H1 (cell line): ENCODE measurements at regions not wholly inside any gene's neighbourhood (a gene's known extent, or its start where the extent isn't known, plus 50 kb on each side); places are given as distances from the start of the nearest gene placed in this dataset.

Experiments
- CTCF ChIP-seq, 3 experiments: IDR thresholded peaks; 1 replicate in 2 of 3; 2 replicates in 1 of 3; pipeline versions ENCODE4 v1.5.1 to v1.6.1; 2011; ENCODE audit warnings: low read length in 3 of 3, mild to moderate bottlenecking in 3 of 3, inconsistent platforms in 2 of 3, low read depth in 1 of 3, moderate library complexity in 1 of 3; ENCODE audit not compliant: insufficient read depth in 1 of 3; ENCODE audit errors: control extremely low read depth in 1 of 3
- EP300 ChIP-seq, 2 experiments: IDR thresholded peaks; 1 replicate in 1 of 2; 2 replicates in 1 of 2; pipeline ENCODE4 v1.6.1; 2011 to 2012; ENCODE audit warnings: low read depth in 2 of 2, low read length in 2 of 2, mild to moderate bottlenecking in 2 of 2, borderline replicate concordance in 1 of 2, inconsistent platforms in 1 of 2, moderate library complexity in 1 of 2
- RAD21 ChIP-seq, 2 experiments: IDR thresholded peaks in 1 of 2; conservative IDR thresholded peaks in 1 of 2; 2 replicates each; pipeline ENCODE4 v1.6.1; 2011; ENCODE audit warnings: low read depth in 2 of 2, low read length in 2 of 2, improper control_type of control experiment in 1 of 2, inconsistent platforms in 1 of 2, mild to moderate bottlenecking in 1 of 2, moderate library complexity in 1 of 2
- SAP30 ChIP-seq: fragments of 300-600 bp; sonication (generic); IDR thresholded peaks from 2 replicates; pipeline ENCODE4 v1.7.1; 2012; ENCODE audit warnings: low read length, moderate library complexity, mild to moderate bottlenecking, inconsistent platforms; ENCODE audit not compliant: insufficient read depth, insufficient replicate concordance
- SRF ChIP-seq: IDR thresholded peaks from 2 replicates; pipeline ENCODE4 v1.6.1; 2011; ENCODE audit warnings: mild to moderate bottlenecking, low read depth, low read length, moderate library complexity
- SUZ12 ChIP-seq: fragments of 200-600 bp; sonication (generic); IDR thresholded peaks from 2 replicates; pipeline ENCODE4 v1.6.1; 2012; ENCODE audit warnings: mild to moderate bottlenecking, inconsistent platforms, low read length, moderate library complexity, mixed read lengths

GRCh38 chr5:51651476-51651875 lies 268.2 kb downstream of the ISL1 start:
- TF ChIP-seq CTCF (IDR thresholded peaks at IDR 0.05; ENCODE audit: control extremely low read depth in 1 of 3, insufficient read depth in 1 of 3, low read depth in 1 of 3, low read length in 3 of 3) (no peak), EP300 (IDR thresholded peaks at IDR 0.05; ENCODE audit: borderline replicate concordance in 1 of 2, low read depth in 2 of 2, low read length in 2 of 2) (no peak), RAD21 (IDR thresholded peaks at IDR 0.05 in 1 of 2, conservative IDR thresholded peaks at IDR 0.05 in 1 of 2; ENCODE audit: low read depth in 2 of 2, low read length in 2 of 2) (no peak), SUZ12 (no peak), SRF (no peak), SAP30 (no peak)
